DND-41 (cell line): ENCODE measurements at regions not wholly inside any gene's neighbourhood (a gene's known extent, or its start where the extent isn't known, plus 50 kb on each side); places are given as distances from the start of the nearest gene placed in this dataset.

Experiments
- ATAC-seq: fragments of 200-7000 bp; cut with Tn5 transposase; 3 replicates; pipeline ENCODE4 v1.9.1; 2021; ENCODE audit warnings: low read depth; ENCODE audit not compliant: insufficient read depth
- DNase-seq: peaks from one replicate; pipeline ENCODE4 v3.0.0-alpha.2; 2020
- H2AFZ ChIP-seq: 2 replicates; pipeline ENCODE4 v1.6.0; 2012; ENCODE audit warnings: low read depth, low read length
- H3K27ac ChIP-seq: 2 replicates; pipeline ENCODE4 v1.5.1; 2012; ENCODE audit warnings: low read length, inconsistent platforms
- H3K27me3 ChIP-seq: fragments of 200-600 bp; sonication (generic); 2 replicates; pipeline ENCODE4 v1.6.0; 2012; ENCODE audit warnings: low read length, mild to moderate bottlenecking, inconsistent platforms; ENCODE audit not compliant: insufficient read depth, poor library complexity
- H3K36me3 ChIP-seq: 2 replicates; pipeline ENCODE4 v1.5.1; 2012; ENCODE audit warnings: low read length, inconsistent platforms; ENCODE audit not compliant: insufficient read depth
- H3K4me1 ChIP-seq: 2 replicates; pipeline ENCODE4 v1.5.1; 2012; ENCODE audit warnings: mild to moderate bottlenecking, low read length; ENCODE audit not compliant: insufficient read depth
- H3K4me2 ChIP-seq: 2 replicates; pipeline ENCODE4 v1.6.0; 2012; ENCODE audit warnings: mild to moderate bottlenecking, moderate library complexity, low read length, inconsistent platforms; ENCODE audit not compliant: insufficient read depth
- H3K4me3 ChIP-seq, 2 experiments: fragments of 200-600 bp in 1 of 2; shearing (Covaris generic) in 1 of 2; 2 replicates each; pipeline ENCODE4 v1.5.1; 2012 to 2016; ENCODE audit warnings: inconsistent platforms in 2 of 2, low read length in 2 of 2, mild to moderate bottlenecking in 2 of 2, low read depth in 1 of 2, moderate library complexity in 1 of 2
- H3K79me2 ChIP-seq: 2 replicates; pipeline ENCODE4 v1.6.0; 2012; ENCODE audit warnings: low read length, inconsistent platforms; ENCODE audit not compliant: insufficient read depth
- H3K9ac ChIP-seq: 2 replicates; pipeline ENCODE4 v1.6.0; 2012; ENCODE audit warnings: low read depth, mild to moderate bottlenecking, inconsistent platforms, low read length, moderate library complexity
- H3K9me3 ChIP-seq: 2 replicates; pipeline ENCODE4 v1.5.1; 2012; ENCODE audit warnings: low read length, moderate library complexity, mild to moderate bottlenecking, inconsistent platforms; ENCODE audit not compliant: insufficient read depth, severe bottlenecking
- H4K20me1 ChIP-seq: 2 replicates; pipeline ENCODE4 v1.6.0; 2012; ENCODE audit warnings: low read length; ENCODE audit not compliant: insufficient read depth
- EZH2 ChIP-seq: IDR thresholded peaks from 3 replicates; pipeline ENCODE4 v1.6.1; 2012; ENCODE audit warnings: borderline replicate concordance, low read depth, mild to moderate bottlenecking, moderate library complexity, low read length, inconsistent platforms; ENCODE audit not compliant: severe bottlenecking
- TF ChIP-seq, protein P1 (sequence below): IDR thresholded peaks from 2 replicates; pipeline ENCODE4 v1.5.1; 2012; ENCODE audit warnings: borderline replicate concordance, low read length, moderate library complexity, mild to moderate bottlenecking; ENCODE audit not compliant: poor library complexity, severe bottlenecking; ENCODE audit errors: extremely low read depth

GRCh38 chr6:159595173-159595572, 97.9 kb downstream of the SOD2 start:
- H3K27me3 ChIP-seq = peaks cover 6% of the 10 kb centered on the region
- H2AFZ ChIP-seq = no peak overlapping the region
- H4K20me1 ChIP-seq = no peaks in the 10 kb centered on the region
- TF ChIP-seq, protein P1, sequence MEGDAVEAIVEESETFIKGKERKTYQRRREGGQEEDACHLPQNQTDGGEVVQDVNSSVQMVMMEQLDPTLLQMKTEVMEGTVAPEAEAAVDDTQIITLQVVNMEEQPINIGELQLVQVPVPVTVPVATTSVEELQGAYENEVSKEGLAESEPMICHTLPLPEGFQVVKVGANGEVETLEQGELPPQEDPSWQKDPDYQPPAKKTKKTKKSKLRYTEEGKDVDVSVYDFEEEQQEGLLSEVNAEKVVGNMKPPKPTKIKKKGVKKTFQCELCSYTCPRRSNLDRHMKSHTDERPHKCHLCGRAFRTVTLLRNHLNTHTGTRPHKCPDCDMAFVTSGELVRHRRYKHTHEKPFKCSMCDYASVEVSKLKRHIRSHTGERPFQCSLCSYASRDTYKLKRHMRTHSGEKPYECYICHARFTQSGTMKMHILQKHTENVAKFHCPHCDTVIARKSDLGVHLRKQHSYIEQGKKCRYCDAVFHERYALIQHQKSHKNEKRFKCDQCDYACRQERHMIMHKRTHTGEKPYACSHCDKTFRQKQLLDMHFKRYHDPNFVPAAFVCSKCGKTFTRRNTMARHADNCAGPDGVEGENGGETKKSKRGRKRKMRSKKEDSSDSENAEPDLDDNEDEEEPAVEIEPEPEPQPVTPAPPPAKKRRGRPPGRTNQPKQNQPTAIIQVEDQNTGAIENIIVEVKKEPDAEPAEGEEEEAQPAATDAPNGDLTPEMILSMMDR = no peak
- TF ChIP-seq EZH2 = no peak
- H3K9me3 ChIP-seq = no peaks in the 10 kb centered on the region
- ATAC-seq (no peak), DNase-seq (no peak)
- H3K27ac ChIP-seq = no peak overlapping the region
- no peak overlapping the region for H3K4me3 ChIP-seq
- no peaks in the 10 kb centered on the region for H3K4me1 ChIP-seq
- no peak overlapping the region for H3K9ac ChIP-seq
- no peak overlapping the region for H3K4me2 ChIP-seq
- no peaks in the 10 kb centered on the region for H3K36me3 ChIP-seq
- H3K79me2 ChIP-seq = no peaks in the 10 kb centered on the region

DNA sequence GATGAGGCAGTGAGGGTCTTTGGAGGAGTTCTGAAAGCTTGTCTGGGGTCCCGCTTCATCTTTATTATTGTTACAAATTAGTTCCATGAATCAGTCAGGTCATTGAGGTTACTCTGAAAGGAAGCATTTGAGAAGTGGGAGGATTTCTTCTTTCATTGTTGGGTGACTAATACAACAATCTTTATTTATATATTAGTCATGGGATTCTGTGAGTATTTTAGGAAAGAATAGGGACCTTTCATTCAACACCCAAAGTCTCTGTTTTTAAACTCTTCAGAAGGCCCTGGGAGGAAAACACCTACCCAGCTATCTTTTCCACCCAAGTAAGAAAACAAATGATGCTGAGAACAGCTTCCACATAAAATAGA, 98.3 kb downstream of the SOD2 start:
- H3K4me1 ChIP-seq = no peaks in the 10 kb centered on the region
- no peaks in the 10 kb centered on the region for H3K36me3 ChIP-seq
- no peaks in the 10 kb centered on the region for H3K79me2 ChIP-seq
- TF ChIP-seq, protein P1 = no peak
- TF ChIP-seq EZH2 = no peak
- H3K4me2 ChIP-seq = no peak overlapping the region
- ATAC-seq (no peak), DNase-seq (no peak)
- no peaks in the 10 kb centered on the region for H4K20me1 ChIP-seq
- H3K9me3 ChIP-seq = no peaks in the 10 kb centered on the region
- peaks cover 2% of the 10 kb centered on the region for H3K27me3 ChIP-seq
- H3K9ac ChIP-seq = no peak overlapping the region
- no peak overlapping the region for H3K4me3 ChIP-seq
- H2AFZ ChIP-seq = no peak overlapping the region
- no peak overlapping the region for H3K27ac ChIP-seq

DNA sequence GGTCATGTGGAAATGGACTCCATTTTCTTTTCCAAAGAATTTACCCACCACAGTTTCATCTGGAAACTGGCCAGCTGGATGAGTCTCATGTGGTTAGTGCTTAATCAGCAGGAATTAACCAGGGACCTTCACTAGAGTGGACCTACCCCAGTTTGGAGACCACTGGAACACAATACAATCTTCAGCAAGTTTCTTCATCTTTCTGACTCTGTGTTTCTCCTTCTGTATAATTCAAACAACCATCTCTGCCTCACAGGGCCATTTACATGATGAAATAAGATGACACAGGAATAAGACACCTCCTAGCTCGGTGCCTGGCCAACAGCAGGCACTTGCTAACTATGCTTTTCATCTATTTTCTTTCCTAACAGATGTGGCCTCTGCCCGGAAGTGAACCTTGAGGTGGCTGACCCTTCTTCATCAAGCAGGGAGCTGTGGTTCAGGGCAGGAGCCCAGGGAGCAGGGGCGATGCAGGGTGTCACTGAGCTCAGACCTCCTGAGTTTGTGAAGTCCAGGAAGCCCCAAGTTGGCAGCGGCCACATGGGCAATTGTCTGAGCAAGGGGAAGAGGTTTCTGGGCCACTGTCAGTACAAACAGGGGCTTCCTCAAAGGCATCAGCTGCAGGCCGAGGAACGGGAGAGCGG, 98.8 kb downstream of the SOD2 start:
- Histone ChIP-seq H2AFZ (no peak overlapping the region), H3K9ac (no peak overlapping the region), H3K4me2 (no peak overlapping the region), H3K27me3 (no peaks in the 10 kb centered on the region), H3K9me3 (no peaks in the 10 kb centered on the region), H3K4me3 (no peak overlapping the region), H3K79me2 (no peaks in the 10 kb centered on the region), H3K4me1 (no peaks in the 10 kb centered on the region), H4K20me1 (no peaks in the 10 kb centered on the region), H3K27ac (no peak overlapping the region), H3K36me3 (no peaks in the 10 kb centered on the region)
- TF ChIP-seq EZH2 = no peak
- TF ChIP-seq, protein P1 = no peak
- DNase-seq (no peak), ATAC-seq (no peak)

DNA sequence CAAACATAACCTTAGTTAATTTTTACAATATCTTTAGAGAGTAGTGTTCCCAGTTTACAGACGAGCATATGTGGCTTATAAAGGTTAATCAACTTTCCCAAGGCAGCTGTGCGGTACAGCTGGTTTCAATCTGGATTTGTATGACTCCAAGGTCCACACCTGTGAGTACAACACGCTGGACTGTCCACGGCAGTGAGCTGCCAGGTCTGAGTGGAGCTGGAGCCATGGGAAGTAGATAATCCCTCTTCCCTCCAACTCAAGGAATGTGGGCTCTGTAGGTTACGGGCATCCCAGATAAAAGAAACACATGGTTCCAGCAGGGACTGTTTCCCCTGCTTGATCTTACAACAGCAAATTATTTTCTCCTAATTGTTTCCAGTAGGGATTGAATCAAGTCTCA, 102.2 kb downstream of the SOD2 start:
- TF ChIP-seq EZH2 = no peak
- TF ChIP-seq, protein P1 = no peak
- H3K27me3 ChIP-seq = peaks cover 4% of the 10 kb centered on the region
- no peak overlapping the region for H3K27ac ChIP-seq
- no peak overlapping the region for H3K4me3 ChIP-seq
- no peaks in the 10 kb centered on the region for H3K79me2 ChIP-seq
- ATAC-seq (no peak), DNase-seq (no peak)
- H3K9ac ChIP-seq = no peak overlapping the region
- H3K36me3 ChIP-seq = no peaks in the 10 kb centered on the region
- H3K9me3 ChIP-seq = no peaks in the 10 kb centered on the region
- H4K20me1 ChIP-seq = no peaks in the 10 kb centered on the region
- H3K4me1 ChIP-seq = no peaks in the 10 kb centered on the region
- no peak overlapping the region for H2AFZ ChIP-seq
- no peak overlapping the region for H3K4me2 ChIP-seq
